ENCODE measurements at regions not wholly inside any gene's neighbourhood (a gene's known extent, or its start where the extent isn't known, plus 50 kb on each side); places are given as distances from the start of the nearest gene placed in this dataset.
"Not testable (repeated sequence)": the region's sequence is repeated elsewhere in the genome, so short reads cannot be mapped to it uniquely, and the experiment has no call there.

GRCh38 chr14:106027759-106028158 is 501.4 kb downstream of the TMEM121 start:
- DNase-seq, result not testable (repeated sequence)

DNA sequence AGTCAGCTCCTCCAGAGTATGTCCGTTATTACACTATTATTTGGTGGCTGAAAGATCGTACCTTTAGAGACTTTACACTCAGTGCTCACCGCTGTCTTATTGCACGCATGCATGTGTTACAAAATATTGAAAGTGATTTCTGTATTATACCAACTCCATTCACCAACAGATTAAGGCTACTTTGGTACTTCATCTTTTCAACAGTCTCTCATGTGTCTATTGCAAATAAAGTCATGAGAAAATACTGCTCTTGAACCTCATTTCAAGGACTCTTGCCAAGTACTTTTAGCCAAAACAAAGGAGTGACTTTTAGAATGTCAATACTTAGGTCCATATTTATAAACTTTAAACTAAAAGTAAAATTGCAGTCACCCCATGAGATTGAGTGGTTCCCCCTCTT is 503.6 kb downstream of the TMEM121 start:
- no peak for DNase-seq

GRCh38 chr14:106037380-106037779 is 511.0 kb downstream of the TMEM121 start:
- no peak for DNase-seq

DNA sequence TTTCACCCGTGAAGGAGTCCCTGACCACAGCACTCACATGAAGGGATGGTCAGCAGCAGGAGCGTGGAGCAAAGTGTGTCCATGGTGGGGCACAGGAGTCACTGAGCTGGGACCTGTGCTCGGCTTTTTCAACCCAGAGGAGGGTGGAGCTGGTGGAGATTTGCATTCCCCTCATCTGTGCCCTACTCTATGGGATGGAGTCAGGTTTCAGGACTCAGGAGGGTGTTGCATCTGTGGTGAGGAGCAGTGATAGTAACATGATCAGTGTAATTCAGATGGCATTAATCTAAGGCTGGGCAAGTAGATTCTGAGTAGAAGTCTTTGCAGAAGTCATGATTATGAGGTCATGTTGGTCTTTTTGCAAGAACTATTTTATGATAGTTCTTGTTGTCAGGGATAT is 511.9 kb downstream of the TMEM121 start:
- no peak for DNase-seq

DNA sequence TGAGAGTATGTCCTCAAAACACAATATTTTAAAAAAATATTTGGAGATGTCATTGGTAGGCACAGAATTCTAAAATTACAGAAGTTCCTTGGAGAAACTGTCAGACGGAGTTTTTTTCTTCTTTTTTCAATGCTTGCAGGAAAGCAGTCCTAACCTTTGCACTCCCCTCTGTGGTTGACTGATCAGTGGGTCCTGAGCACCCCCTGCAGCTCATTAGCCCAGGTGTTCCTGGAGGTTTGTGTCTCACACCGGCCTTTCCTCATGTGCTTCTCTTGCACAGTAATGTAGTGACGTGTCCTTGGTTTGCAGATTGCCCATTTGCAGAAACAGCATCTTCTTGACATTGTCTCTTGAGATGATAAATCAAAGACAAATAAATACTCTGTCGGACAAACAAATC is 513.0 kb downstream of the TMEM121 start:
- DNase-seq, result peak; percentile 63

GRCh38 chr14:106044515-106044914 is 518.1 kb downstream of the TMEM121 start:
- DNase-seq, result no peak

GRCh38 chr14:106044949-106045596 is 518.7 kb downstream of the TMEM121 start:
- peak; percentile 82 for DNase-seq

DNA sequence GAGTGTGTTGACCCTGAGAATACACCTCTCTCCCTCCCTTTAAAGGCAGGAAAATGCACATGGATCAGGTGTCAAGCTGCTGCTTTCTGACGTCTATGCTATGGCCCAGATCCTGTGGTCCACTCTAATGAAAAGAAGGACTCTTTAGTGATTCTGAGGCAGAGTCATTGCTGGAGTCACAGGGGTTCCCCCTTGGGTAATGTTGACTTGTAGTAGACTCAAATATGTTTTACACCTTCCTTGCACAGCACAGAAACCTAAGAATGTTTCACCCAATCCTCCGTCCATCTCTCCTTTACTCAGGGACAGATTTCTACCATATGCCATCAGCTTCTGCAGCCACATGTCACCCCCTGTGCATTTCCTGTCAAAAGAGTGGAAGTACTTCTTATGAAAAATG is 525.4 kb downstream of the TMEM121 start:
- no peak for DNase-seq

DNA sequence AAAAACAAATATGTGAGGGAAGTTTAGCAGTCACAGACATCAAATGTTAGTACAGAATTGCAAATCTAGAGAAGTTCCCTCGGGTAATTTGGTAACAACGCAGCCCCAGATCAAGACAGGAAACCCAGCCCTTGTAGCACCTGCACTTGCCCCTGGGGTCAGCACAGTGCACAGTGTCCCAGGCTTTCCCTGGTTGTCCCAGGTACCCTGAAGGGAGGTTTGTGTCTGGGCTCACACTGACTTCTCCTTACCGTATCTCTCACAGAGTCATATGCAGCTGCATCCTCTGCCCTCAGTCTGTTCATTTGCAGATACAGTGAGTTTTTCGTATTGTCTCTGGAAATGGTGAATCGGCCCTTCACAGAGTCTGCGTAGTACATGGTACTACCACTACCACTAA is 528.9 kb downstream of the TMEM121 start:
- no peak for DNase-seq

GRCh38 chr14:106058342-106058741 is 532.0 kb downstream of the TMEM121 start:
- no peak for DNase-seq

DNA sequence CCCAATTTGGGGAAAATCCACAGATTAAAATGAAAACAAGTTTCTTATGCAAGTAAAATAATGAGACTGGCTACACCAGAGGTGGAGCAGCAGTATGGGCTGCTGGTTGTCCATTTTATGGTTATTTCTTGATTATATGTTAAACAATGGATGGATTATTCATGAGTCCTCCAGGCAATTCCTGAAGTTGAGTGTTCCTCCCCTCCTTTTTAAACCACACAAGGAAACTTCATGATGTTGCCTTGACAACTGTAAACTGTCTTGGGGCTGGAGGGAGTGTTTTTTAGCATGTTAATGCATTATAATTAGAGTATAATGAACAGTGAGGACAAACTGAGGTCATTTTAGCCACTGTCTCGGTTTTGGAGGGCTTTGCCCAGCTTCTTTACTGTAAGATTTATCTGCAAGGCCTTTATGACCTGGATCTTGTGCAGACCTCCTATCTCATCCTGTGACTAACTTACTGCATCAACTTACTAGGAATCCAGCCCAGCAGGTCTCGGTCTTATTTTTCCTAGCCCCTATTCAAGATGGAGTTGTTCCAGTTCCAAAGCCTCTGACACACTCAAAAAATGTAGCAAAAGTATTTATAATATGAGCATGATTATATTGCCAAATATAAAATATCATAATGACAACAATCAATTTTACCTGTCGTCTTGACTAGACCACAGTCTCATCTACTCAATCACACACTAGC is 534.0 kb downstream of the TMEM121 start:
- DNase-seq, result no peak

GRCh38 chr14:106061877-106062500 is 535.6 kb downstream of the TMEM121 start:
- DNase-seq, result peak; percentile 86

GRCh38 chr14:106062502-106063272 is 536.3 kb downstream of the TMEM121 start:
- DNase-seq, result no peak

- DNase-seq, result no peak
These were observed 541.6 kb downstream of the TMEM121 start for GRCh38 chr14:106067935-106068334.

DNA sequence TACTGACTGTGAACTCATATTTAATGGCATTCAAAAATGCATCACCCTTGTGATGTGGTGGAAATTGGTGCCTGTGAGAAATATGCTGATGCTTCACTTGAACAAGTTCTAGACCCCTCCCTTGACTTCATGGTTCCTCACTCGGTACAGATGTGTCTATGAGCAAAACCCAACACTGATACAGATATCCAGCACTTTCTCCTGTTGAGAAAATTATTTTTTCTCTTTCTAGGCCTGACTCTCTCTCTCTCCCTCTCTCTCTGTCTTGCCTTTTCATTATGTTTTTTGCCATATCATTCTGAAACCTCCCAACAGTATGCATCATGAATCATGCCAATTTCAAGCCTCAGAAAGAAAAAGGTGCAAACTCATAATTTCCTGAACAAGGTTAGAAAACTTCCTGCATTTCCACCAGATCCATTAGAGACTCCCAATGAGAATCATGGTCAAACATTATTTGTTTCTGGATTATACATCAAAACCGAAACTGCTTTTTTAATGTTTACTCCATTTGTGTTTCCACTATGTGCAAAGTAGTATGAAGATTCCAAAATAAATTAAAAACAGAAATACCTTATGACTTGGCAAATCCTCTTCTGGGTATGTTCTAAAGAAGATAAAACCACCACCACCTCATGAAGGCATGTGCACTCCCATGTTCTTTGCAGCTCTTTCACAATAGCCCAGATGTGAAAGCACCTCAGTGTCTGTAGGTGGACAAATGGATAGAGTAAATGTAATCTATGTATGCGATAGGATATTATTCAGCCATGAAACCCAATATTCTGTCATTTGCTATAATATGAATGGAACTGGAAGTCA is 543.6 kb downstream of the TMEM121 start:
- no peak for DNase-seq

GRCh38 chr14:106080922-106081321 is 554.5 kb downstream of the TMEM121 start:
- no peak for DNase-seq

DNA sequence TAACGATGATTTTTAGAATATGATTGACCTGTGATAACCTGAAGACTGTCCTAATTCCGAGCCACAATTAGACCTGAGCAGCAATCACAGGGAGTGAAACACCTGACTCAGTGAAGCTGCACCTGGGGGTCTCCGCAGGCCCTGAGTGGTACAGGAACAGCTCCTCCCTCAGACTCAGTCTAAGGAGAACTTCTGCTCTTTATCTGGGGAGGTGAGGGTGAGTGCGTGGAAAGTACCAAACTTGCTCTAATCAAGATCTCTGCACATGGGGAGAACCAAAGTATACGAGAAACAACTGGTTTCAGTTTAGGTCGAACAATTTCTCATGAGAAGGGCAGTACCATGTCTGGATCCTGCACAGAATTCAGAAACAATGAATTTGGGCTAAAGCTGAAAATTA is 555.3 kb downstream of the TMEM121 start:
- DNase-seq, result not testable (repeated sequence)

- DNase-seq, result no peak
These were observed 556.7 kb downstream of the TMEM121 start for GRCh38 chr14:106083082-106083481.

- no peak for DNase-seq
These were observed 561.5 kb downstream of the TMEM121 start for GRCh38 chr14:106087837-106088236.

DNA sequence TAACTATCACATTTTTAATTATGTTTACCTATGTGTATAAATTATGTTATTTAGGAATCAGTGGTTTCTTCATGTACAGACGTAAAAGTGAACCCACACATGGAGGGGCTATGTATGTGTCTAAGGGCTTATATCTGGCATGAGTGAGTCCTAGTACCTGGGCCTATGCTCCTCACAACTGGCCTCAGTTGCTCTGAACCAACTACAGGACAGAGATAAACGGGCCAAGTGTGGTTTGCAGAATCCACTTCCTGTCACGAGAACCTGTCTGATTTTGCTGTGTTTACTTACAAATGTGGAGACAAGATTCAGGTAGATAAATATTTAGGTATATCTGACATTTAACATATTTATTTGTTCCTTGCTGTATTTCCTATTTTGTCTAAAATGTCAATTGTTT is 562.5 kb downstream of the TMEM121 start:
- DNase-seq, result not testable (repeated sequence)

GRCh38 chr14:106094654-106095189 is 568.3 kb downstream of the TMEM121 start:
- no peak for DNase-seq

DNA sequence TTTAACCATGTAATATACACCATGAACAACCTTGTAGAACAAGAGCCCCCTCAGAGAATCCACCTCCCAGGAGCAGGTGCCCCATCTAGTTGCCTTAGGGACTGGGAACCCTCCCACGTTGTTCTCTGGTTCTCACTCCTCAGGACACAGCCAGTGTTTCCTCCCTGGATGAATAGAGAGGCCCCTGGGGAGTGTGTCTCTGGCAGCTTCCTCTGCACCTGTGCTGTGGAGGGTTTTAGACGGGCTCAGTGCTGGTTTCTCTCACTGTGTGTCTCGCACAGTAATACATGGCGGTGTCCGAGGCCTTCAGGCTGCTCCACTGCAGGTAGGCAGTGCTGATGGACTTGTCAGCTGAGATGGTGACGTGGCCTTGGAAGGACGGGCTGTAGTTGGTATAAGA is 581.3 kb downstream of the TMEM121 start:
- no peak for DNase-seq

All from activated CD8-positive, alpha-beta memory T cell treated with anti-CD3 and anti-CD28 coated beads, Interleukin-2, amount 50 U/mL, for 4 hours (primary cell).